ENCODE measurements at regions not wholly inside any gene's neighbourhood (a gene's known extent, or its start where the extent isn't known, plus 50 kb on each side); places are given as distances from the start of the nearest gene placed in this dataset.

DNA sequence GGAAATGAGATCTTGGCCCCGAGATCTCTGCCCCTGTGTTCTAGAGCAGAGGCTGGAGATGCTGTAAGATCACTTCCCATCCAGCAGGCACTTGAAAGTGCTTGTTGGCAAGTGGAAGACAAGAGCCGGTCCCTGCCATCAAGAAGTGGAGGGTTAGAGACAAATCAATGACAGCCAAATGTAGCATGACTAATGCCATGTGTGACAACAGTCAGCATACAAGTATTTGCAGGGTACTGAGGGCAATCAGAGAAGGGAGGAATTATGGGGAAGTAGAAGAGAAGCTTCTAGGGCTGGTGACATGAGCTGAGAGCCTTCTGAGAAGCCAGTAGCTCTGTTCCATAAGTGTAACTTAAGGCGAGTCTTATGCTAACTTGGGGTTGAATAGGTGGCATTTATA is 58.6 kb downstream of the TMEM17 start:
- TF ChIP-seq, protein P1, sequence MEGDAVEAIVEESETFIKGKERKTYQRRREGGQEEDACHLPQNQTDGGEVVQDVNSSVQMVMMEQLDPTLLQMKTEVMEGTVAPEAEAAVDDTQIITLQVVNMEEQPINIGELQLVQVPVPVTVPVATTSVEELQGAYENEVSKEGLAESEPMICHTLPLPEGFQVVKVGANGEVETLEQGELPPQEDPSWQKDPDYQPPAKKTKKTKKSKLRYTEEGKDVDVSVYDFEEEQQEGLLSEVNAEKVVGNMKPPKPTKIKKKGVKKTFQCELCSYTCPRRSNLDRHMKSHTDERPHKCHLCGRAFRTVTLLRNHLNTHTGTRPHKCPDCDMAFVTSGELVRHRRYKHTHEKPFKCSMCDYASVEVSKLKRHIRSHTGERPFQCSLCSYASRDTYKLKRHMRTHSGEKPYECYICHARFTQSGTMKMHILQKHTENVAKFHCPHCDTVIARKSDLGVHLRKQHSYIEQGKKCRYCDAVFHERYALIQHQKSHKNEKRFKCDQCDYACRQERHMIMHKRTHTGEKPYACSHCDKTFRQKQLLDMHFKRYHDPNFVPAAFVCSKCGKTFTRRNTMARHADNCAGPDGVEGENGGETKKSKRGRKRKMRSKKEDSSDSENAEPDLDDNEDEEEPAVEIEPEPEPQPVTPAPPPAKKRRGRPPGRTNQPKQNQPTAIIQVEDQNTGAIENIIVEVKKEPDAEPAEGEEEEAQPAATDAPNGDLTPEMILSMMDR (conservative IDR thresholded peaks at IDR 0.05 in 1 of 2, IDR thresholded peaks at IDR 0.05 in 1 of 2; ENCODE audit: low read depth in 1 of 2, low read length in 2 of 2) = no peak
- no peak for TF ChIP-seq EZH2 (IDR thresholded peaks at IDR 0.05; ENCODE audit: low read length, missing control alignments)

All from fibroblast of lung (primary cell).